Adipocyte (in vitro differentiated cells): ENCODE measurements at regions not wholly inside any gene's neighbourhood (a gene's known extent, or its start where the extent isn't known, plus 50 kb on each side); places are given as distances from the start of the nearest gene placed in this dataset.
A peak's percentile ranks its signal among the peaks of the same experiment; 100 is the strongest.
"Not testable (repeated sequence)": the region's sequence is repeated elsewhere in the genome, so short reads cannot be mapped to it uniquely, and the experiment has no call there.

Experiments used
- DNase-seq: peaks from one replicate; pipeline ENCODE4 v3.0.0-alpha.2; 2015; ENCODE audit warnings: low read depth
- H3K27me3 ChIP-seq: replicated peaks from 2 replicates; pipeline ENCODE4 v1.7.0; 2013; ENCODE audit warnings: mild to moderate bottlenecking, low read length, moderate library complexity; ENCODE audit not compliant: control insufficient read depth, insufficient read depth
- H3K36me3 ChIP-seq: 2 replicates; pipeline ENCODE4 v1.7.0; 2013; ENCODE audit warnings: low read length, mild to moderate bottlenecking, moderate library complexity; ENCODE audit not compliant: control insufficient read depth, insufficient read depth, severe bottlenecking
- H3K4me1 ChIP-seq: 2 replicates; pipeline ENCODE4 v1.7.0; 2013; ENCODE audit warnings: mild to moderate bottlenecking, low read length, moderate library complexity; ENCODE audit not compliant: control insufficient read depth, insufficient read depth
- H3K4me3 ChIP-seq: 2 replicates; pipeline ENCODE4 v1.7.0; 2013; ENCODE audit warnings: mild to moderate bottlenecking, low read length, moderate library complexity
- H3K9ac ChIP-seq: 2 replicates; pipeline ENCODE4 v1.7.0; 2013; ENCODE audit warnings: mild to moderate bottlenecking, low read length, moderate library complexity
- H3K9me3 ChIP-seq: 2 replicates; pipeline ENCODE4 v1.7.0; 2013; ENCODE audit warnings: mild to moderate bottlenecking, low read length, moderate library complexity; ENCODE audit not compliant: control insufficient read depth

DNA sequence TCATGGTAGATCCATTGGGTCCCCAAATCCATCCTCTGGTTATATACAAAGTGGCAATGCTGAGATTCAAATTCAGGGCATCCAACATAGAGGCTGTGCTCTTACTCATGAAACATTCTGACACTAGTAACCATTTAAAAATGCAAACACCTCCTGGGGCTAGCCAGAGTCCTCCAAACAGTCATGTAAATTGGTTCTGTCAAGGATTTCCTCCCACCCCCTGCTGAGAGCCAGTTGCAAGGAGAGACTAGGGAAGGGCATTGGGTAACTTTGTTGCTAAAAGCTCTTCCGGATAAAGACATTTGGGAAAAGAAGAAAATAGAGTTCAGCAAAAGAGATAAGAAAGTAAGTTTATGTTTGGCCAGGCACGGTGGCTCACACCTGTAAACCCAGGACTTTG, 58.3 kb downstream of the ART5 start:
- H3K27me3 ChIP-seq, DNase-seq, H3K4me3 ChIP-seq: not testable (repeated sequence)

DNA sequence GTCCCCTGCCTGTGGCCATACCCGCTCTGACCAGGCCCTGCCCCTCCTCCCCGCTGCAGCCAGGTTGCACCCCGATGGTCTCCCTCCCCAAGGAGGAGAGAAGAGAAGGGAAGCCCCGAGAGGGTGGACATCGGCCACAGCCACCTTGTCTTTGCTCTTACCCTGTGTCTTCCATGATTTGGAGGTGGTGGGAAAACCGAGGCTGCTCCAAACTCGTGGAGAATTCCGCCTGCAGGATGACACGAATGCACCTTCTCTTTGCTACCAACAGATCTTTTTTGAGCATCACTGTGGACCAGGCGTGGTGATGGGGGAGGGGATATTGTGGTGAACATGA, 60.4 kb downstream of the ART5 start:
- H3K4me3 ChIP-seq, DNase-seq, H3K9me3 ChIP-seq, H3K4me1 ChIP-seq, H3K27me3 ChIP-seq, H3K36me3 ChIP-seq, H3K9ac ChIP-seq: not testable (repeated sequence)

More for the DNA sequence above, 58.3 kb downstream of the ART5 start:
- not testable (repeated sequence) for H3K9ac ChIP-seq, H3K36me3 ChIP-seq, H3K9me3 ChIP-seq, H3K4me1 ChIP-seq

DNA sequence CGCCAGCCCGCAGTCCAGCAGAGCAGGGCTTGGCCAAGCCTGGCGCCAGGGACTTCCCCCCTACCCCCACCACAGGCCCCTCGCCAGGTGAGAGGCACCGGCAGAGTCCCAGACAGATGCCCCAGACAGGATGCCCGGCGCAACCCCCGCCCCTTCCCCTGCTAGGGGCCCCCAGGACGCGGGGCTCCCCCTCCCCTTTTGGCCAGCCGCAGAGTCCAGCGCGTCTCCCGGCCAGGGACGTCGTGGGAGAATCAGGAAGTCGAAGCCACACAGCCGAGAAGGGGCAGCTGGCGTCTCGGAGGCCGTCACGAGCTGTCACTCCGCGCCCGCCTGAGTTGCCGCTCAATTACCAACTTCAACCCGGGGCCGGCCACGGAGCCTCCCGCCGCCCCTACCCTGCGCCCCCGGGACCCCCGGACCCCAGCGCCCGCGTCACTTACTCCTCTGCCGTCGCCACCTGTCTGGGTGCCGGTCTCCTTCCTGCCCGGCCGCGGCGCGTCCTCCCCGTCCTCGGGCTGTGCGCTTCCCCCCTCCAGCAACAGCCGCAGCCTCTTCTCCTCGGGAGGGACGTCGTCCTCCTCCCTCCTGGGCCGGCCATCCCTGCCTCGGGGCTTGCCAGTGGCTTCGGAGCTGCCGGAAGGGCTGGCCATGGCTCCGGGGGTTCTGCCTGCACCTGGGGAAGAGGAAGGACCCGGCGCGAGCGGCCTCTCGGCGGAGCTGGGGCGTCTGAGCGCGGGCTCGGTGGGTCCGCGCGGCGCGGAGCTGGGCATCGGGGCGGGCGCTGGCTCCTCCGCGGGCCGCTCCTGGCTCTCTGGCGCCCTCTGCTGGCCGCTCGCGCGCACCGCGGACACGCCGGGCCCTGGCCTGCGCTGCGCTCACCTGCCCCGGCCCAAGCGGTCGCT, 61.1 kb downstream of the ART5 start:
- H3K4me3 ChIP-seq: not testable (repeated sequence)

DNA sequence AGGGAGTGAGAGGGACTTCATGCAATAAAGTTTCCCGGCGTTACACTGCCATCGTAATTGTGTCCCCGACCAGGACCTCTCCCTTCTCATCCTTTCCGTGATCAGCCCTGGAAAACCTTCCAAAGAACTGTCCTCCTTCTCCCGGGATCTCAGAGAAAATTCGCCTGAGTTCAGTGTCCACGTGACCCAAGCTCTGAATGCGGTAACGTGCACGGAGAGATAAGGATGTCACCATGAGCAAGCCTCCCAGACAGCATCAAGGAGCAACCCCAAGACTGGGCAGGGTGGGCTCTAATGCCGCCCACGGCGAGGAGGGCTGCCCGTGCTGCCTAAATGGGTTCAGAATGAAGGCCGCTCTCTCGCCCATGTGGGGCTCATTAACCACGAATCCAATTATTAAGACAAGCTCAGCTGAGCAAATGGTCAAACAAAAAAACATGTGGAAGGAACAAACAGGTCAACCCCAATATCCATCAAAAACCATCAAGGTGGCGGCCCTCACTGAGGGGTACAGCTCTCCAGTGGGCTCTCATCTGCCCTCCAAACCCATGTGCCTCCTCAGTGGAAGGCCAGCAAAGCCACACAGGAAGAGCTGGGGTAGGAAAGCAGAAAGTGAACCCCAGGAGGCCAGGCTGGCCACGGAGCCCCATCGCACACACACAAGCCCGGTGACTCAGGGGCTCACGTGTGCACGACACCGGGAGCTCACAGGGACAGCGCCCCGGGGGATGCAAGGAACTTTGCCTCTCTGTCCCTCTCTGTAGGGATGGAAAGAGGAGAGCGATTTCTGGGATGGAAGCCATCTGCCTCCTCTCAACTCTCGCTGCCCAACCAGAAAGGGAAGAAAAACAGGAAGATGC, 62.0 kb downstream of the ART5 start:
- H3K4me3 ChIP-seq, H3K4me1 ChIP-seq, H3K36me3 ChIP-seq, DNase-seq, H3K9ac ChIP-seq, H3K9me3 ChIP-seq, H3K27me3 ChIP-seq: not testable (repeated sequence)

More for the DNA sequence above, 61.1 kb downstream of the ART5 start:
- peak; percentile 50 for DNase-seq
- H3K36me3 ChIP-seq, H3K27me3 ChIP-seq, H3K4me1 ChIP-seq, H3K9ac ChIP-seq, H3K9me3 ChIP-seq: not testable (repeated sequence)

DNA sequence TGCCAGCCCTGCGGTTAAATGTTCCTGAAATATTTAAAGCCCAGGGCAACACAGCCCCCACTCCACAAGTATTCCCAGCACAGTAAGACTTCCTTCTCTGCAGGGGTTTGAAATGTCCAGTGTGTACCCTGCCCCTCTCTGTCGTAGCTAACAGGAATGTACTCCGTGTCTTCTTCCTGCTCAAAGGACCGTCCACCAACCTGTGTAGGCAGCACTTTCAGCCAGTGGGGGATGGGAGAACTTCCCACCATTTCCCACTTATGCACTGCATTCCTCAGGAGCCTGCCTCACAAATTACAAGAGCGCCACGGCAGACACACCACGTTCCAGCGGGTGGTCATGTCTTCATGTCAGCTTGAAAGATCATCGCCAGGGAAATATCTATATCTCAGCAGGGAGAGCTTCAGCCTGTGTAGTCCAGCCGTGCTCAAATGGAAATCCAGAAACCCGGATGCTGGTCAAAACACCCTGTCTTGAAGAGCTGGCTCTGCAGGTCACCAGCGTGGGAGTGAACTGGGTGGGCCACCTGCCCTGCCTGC, 65.7 kb downstream of the ART5 start:
- H3K36me3 ChIP-seq, DNase-seq, H3K4me3 ChIP-seq, H3K27me3 ChIP-seq, H3K9ac ChIP-seq, H3K9me3 ChIP-seq, H3K4me1 ChIP-seq: not testable (repeated sequence)

DNA sequence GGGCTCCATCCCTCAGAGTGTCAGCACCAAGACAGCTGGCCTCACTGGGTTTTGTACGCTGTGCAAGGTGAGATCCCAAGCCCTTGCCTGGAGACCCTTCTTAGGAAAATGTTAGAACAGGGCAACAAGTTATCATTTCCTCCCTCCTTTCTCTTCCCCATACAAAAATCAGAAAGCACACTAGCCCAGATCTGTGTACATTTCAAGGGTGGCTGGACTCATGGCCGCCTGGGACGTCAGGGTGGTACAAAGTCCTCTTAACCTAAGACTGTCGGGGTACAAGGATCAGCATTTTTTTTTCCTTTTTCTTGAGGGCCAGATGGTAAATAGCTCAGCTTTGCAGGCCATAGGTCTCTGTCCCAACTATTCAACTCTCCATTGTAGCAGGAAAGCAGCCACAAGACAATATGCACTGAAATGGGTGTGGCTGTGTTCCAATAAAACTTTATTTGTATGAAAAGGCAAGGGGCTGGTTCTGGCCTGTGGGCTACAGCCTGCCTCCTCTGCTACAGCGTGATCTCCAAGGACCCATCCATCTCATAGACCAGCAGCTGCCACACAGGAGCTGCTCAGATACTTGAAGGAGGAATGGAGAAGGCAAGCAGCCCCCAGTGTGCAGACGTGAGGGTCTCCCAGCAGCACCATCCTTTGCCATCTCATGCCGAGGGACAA, 68.7 kb downstream of the ART5 start:
- DNase-seq, H3K27me3 ChIP-seq: not testable (repeated sequence)

DNA sequence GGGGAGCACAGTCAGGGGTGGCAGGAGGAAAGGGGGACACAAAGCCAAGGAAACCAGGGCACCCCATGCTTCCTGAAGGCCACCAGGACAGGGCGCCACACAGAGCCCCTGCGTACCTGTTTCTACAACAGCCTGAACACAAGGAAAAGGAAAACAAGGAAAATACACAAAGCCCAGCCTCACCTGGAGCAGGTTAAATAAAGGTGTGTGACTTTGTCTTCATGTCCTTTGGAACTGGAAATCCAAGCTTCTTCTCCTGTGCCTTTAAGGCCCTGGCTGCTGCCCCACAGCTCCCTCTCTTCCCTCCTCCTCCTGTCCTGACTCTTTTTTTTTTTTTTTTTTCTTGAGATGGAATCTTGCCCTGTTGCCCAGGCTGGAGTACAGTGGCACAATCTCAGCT, 70.0 kb downstream of the ART5 start:
- H3K9ac ChIP-seq, H3K4me1 ChIP-seq, H3K9me3 ChIP-seq: not testable (repeated sequence)

More for the DNA sequence above, 68.7 kb downstream of the ART5 start:
- H3K4me3 ChIP-seq, H3K9me3 ChIP-seq, H3K36me3 ChIP-seq, H3K9ac ChIP-seq, H3K4me1 ChIP-seq: not testable (repeated sequence)

DNA sequence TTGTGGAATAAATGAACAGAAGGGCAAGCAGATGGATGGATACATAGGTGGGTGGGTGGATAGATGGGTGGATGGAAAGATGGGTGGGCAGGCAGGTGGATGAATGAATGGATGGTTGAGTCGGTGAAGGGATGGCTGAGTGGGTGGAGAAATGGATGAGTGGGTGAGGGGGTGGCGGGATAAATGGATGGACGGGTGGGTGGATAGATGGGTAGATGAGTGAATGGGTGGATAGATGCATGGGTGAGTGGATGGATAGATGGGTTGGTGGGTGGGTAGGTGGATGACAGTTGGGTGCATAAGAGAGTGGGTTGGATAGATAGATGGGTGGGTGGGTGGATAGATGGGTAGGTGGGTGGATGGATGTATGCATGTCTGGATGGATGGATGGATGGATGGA, 76.0 kb downstream of the ART5 start:
- DNase-seq, H3K27me3 ChIP-seq, H3K36me3 ChIP-seq, H3K9ac ChIP-seq, H3K4me3 ChIP-seq, H3K9me3 ChIP-seq, H3K4me1 ChIP-seq: not testable (repeated sequence)

More for the DNA sequence above, 70.0 kb downstream of the ART5 start:
- H3K27me3 ChIP-seq, H3K36me3 ChIP-seq, DNase-seq, H3K4me3 ChIP-seq: not testable (repeated sequence)

DNA sequence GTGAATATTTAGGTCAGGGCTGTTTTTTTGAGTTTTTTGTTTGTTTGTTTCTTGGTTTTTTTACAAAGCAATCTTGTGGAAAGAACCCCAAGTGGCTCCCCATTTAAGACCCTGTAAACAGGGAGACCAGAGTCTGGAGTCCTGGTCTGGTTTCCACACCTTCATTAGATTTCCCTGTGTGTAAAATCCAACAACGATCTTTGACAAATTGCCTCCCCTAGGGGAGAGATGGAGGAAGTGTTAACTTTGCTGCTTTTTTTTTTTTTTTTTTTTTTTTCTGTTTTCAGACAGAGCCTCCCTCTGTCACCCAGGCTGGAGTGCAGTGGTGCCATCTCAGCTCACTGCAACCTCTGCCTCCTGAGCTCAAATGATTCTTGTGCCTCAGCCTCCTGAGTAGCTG, 77.4 kb downstream of the ART5 start:
- H3K27me3 ChIP-seq, H3K4me1 ChIP-seq, H3K9me3 ChIP-seq, H3K9ac ChIP-seq, H3K36me3 ChIP-seq, DNase-seq, H3K4me3 ChIP-seq: not testable (repeated sequence)

DNA sequence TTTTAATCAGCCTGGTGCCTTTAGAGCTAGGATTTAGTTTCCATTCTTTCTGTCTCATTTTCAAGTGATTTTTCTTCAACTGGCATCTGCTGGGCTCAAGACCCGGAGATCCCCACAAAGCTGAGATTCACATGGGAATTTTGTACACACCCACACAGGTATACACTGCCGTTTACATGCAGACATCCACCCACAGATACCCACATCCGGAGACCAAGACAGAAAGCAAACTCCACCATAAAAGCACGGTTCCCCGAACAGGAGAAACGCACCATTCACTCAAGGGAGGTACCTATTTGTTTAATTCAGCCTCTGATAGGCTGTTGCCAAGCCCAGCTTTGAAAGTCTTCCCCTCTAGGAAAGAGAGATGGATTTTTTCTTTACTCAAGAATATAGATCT, 87.2 kb downstream of the ART5 start:
- H3K4me1 ChIP-seq, H3K27me3 ChIP-seq, H3K9ac ChIP-seq, DNase-seq, H3K9me3 ChIP-seq, H3K4me3 ChIP-seq, H3K36me3 ChIP-seq: not testable (repeated sequence)

DNA sequence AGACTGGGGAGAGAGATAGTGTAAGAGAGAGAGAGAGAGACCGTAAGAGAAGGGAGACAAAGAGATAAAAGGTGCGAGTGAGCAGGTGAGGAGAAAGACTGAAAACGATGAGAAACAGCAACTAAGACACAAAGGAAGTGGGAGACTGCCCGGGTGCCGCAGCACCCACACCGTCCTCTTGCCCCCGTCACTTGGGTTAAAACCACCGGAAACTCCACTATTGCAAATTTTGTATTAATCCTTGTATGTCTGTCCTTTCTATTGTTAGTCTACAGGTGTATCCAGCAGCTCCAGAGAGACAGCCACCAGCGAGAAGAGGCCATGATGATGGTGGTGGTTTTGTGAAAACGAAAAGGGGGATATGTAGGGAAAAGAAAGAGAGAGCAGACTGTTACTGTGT, 96.8 kb downstream of the ART5 start:
- not testable (repeated sequence) for H3K9me3 ChIP-seq, H3K36me3 ChIP-seq, H3K9ac ChIP-seq, H3K27me3 ChIP-seq, DNase-seq, H3K4me3 ChIP-seq, H3K4me1 ChIP-seq
